H1 (cell line): ENCODE measurements at regions not wholly inside any gene's neighbourhood (a gene's known extent, or its start where the extent isn't known, plus 50 kb on each side); places are given as distances from the start of the nearest gene placed in this dataset.

Experiments
- BACH1 ChIP-seq: IDR thresholded peaks from 2 replicates; pipeline ENCODE4 v1.6.1; 2012; ENCODE audit warnings: low read length, improper control_type of control experiment
- EGR1 ChIP-seq: IDR thresholded peaks from 2 replicates; pipeline ENCODE4 v1.6.1; 2011; ENCODE audit warnings: low read depth, low read length, borderline replicate concordance
- MAFK ChIP-seq: IDR thresholded peaks from 2 replicates; pipeline ENCODE4 v1.6.1; 2012; ENCODE audit warnings: low read depth, mild to moderate bottlenecking, improper control_type of control experiment, low read length
- SIRT6 ChIP-seq: IDR thresholded peaks from one replicate; pipeline ENCODE4 v1.7.1; 2012; ENCODE audit warnings: low read length, inconsistent platforms
- SUZ12 ChIP-seq: fragments of 200-600 bp; sonication (generic); IDR thresholded peaks from 2 replicates; pipeline ENCODE4 v1.6.1; 2012; ENCODE audit warnings: mild to moderate bottlenecking, inconsistent platforms, low read length, moderate library complexity, mixed read lengths
- TCF12 ChIP-seq: IDR thresholded peaks from 2 replicates; pipeline ENCODE4 v1.6.1; 2011; ENCODE audit warnings: low read depth, mild to moderate bottlenecking, low read length
- USF2 ChIP-seq: IDR thresholded peaks from 2 replicates; pipeline ENCODE4 v1.6.1; 2011; ENCODE audit warnings: low read length, improper control_type of control experiment
- TF ChIP-seq, protein P1 (sequence below): fragments of 300-600 bp; sonication (generic); IDR thresholded peaks from 2 replicates; pipeline ENCODE4 v1.7.1; 2012; ENCODE audit warnings: low read length, moderate library complexity, mild to moderate bottlenecking, inconsistent platforms; ENCODE audit not compliant: insufficient replicate concordance

GRCh38 chr10:62978482-62978881, 154.6 kb upstream of the NRBF2 start (continued):
- TF ChIP-seq, protein P1, sequence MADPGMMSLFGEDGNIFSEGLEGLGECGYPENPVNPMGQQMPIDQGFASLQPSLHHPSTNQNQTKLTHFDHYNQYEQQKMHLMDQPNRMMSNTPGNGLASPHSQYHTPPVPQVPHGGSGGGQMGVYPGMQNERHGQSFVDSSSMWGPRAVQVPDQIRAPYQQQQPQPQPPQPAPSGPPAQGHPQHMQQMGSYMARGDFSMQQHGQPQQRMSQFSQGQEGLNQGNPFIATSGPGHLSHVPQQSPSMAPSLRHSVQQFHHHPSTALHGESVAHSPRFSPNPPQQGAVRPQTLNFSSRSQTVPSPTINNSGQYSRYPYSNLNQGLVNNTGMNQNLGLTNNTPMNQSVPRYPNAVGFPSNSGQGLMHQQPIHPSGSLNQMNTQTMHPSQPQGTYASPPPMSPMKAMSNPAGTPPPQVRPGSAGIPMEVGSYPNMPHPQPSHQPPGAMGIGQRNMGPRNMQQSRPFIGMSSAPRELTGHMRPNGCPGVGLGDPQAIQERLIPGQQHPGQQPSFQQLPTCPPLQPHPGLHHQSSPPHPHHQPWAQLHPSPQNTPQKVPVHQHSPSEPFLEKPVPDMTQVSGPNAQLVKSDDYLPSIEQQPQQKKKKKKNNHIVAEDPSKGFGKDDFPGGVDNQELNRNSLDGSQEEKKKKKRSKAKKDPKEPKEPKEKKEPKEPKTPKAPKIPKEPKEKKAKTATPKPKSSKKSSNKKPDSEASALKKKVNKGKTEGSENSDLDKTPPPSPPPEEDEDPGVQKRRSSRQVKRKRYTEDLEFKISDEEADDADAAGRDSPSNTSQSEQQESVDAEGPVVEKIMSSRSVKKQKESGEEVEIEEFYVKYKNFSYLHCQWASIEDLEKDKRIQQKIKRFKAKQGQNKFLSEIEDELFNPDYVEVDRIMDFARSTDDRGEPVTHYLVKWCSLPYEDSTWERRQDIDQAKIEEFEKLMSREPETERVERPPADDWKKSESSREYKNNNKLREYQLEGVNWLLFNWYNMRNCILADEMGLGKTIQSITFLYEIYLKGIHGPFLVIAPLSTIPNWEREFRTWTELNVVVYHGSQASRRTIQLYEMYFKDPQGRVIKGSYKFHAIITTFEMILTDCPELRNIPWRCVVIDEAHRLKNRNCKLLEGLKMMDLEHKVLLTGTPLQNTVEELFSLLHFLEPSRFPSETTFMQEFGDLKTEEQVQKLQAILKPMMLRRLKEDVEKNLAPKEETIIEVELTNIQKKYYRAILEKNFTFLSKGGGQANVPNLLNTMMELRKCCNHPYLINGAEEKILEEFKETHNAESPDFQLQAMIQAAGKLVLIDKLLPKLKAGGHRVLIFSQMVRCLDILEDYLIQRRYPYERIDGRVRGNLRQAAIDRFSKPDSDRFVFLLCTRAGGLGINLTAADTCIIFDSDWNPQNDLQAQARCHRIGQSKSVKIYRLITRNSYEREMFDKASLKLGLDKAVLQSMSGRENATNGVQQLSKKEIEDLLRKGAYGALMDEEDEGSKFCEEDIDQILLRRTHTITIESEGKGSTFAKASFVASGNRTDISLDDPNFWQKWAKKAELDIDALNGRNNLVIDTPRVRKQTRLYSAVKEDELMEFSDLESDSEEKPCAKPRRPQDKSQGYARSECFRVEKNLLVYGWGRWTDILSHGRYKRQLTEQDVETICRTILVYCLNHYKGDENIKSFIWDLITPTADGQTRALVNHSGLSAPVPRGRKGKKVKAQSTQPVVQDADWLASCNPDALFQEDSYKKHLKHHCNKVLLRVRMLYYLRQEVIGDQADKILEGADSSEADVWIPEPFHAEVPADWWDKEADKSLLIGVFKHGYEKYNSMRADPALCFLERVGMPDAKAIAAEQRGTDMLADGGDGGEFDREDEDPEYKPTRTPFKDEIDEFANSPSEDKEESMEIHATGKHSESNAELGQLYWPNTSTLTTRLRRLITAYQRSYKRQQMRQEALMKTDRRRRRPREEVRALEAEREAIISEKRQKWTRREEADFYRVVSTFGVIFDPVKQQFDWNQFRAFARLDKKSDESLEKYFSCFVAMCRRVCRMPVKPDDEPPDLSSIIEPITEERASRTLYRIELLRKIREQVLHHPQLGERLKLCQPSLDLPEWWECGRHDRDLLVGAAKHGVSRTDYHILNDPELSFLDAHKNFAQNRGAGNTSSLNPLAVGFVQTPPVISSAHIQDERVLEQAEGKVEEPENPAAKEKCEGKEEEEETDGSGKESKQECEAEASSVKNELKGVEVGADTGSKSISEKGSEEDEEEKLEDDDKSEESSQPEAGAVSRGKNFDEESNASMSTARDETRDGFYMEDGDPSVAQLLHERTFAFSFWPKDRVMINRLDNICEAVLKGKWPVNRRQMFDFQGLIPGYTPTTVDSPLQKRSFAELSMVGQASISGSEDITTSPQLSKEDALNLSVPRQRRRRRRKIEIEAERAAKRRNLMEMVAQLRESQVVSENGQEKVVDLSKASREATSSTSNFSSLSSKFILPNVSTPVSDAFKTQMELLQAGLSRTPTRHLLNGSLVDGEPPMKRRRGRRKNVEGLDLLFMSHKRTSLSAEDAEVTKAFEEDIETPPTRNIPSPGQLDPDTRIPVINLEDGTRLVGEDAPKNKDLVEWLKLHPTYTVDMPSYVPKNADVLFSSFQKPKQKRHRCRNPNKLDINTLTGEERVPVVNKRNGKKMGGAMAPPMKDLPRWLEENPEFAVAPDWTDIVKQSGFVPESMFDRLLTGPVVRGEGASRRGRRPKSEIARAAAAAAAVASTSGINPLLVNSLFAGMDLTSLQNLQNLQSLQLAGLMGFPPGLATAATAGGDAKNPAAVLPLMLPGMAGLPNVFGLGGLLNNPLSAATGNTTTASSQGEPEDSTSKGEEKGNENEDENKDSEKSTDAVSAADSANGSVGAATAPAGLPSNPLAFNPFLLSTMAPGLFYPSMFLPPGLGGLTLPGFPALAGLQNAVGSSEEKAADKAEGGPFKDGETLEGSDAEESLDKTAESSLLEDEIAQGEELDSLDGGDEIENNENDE = no peak
- TF ChIP-seq USF2 = no peak
- TF ChIP-seq BACH1 = no peak
- TF ChIP-seq SIRT6 = no peak
- no peak for TF ChIP-seq TCF12
- TF ChIP-seq SUZ12 = no peak
- no peak for TF ChIP-seq EGR1
- TF ChIP-seq MAFK = no peak
